ENCODE measurements at regions not wholly inside any gene's neighbourhood (a gene's known extent, or its start where the extent isn't known, plus 50 kb on each side); places are given as distances from the start of the nearest gene placed in this dataset.

DNA sequence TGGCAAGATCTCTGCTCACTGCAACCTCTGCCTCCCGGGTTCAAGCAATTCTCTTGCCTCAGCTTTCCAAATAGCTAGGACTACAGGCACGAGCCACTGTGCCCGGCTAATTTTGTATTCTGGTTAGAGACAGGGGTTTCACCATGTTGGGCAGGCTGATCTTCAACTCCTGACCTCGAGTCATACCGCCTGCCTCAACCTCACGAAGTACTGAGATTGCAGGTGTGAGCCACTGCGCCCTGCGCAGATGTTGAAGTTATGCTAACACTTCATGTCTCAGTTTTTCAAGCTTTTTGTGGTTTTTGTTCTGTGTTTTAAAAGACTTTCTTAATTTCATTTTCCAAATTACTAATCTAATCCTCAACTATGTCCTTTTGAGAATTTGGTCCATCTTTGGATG lies 154.4 kb upstream of the TLL1 start:
- DNase-seq (ENCODE audit: low read depth), result no peak

DNA sequence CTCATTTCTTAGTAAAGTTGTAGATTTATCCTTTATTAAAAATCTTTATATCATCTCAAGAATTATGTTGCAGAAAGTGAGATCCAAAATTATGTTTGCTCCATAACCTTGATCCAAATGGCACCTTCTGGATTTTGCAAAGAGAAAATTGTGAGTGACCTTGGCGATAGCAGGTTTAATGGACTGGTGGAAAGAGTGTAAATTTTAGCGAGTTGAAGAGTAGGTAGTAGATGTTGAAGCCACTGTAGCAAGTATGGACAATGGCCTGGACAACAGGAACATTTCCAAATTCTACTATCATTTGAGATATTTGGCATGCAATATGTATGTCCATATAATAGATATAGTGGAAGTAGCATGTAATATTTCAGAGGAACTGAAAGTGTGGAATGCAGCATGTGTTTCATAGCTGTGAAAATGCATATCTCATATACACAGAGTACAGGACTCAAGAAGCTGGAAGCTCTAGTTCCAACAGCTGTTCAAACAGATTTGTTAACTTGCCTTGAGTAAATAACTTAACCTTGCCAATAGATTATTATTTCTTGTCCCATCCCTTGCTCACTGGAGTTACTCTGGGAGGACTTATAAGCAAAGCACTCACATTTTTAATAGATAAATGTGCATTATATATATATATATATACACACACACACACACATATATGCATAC lies 152.5 kb upstream of the TLL1 start:
- no peak for DNase-seq (ENCODE audit: low read depth)

DNA sequence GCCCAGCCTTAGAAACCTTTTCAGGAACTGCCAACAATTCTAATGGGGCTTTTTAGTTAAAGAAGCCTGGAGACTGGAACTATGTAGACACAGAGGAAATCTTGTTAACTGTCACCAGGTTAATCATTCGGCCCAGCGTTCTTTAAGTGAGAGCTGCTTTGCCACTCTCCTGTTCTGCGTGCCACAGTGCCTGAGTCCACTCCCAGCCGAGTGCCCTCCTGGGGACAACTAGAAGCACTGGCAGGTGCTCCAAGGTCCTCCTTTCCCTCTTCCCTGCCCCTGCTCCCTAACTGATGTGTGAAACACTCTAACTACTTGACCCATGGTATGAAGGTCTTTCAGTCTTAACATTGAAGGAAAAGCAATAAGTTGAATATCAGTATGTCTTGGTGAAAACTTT lies 151.2 kb upstream of the TLL1 start:
- no peak for DNase-seq (ENCODE audit: low read depth)

DNA sequence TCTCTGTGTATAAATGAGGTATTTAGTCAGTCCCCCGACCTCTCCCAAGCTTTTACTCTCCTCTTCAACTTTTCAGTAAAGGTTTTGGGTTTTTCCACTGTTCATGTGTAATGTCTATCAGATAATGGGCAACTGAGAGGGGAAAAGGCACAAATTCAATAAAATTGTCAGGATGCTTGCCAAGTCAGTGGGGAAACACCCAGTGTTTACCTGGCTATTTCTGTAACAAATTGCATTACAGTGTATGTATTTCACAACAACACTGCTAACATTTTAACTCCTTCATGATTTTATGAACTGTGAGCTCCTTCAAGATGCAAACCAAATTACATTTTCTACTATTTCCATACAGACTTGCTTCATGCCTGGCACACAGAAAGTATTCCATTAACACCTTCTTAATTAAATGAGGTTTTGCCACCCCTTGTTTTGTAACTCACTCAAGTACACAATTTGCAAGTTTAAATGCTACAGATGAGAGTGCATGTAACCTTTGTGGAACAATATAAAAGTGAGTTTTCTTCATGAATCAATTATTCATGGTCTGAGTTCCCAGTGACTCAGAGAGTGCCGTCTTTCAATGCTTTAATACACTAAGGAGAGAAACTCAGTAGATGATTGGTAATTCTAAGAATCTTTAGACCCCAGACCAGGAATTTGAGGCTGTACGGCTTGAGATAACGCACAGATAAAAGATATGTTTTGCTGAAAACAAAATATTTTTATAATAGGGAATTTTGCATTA lies 149.8 kb upstream of the TLL1 start:
- DNase-seq (ENCODE audit: low read depth), result no peak

DNA sequence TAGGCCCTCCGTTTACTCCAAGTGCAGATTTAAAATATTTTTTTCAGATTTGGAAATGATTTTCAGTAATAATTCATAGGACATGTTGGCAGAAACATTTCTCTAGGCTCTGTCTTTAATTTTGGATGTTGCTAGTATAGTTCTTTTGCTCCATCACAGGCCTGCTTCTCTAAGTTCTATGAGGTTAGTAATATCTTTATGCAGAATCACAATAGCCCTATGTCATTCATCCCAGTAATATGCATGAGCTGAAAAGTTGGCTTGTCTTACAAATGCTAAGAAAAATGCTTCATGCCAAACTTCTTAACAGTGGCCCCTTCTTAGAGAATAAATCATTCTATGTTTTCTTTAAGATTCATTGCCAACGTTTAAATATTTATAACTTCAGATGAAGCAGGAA lies 148.3 kb upstream of the TLL1 start:
- DNase-seq (ENCODE audit: low read depth), result no peak

DNA sequence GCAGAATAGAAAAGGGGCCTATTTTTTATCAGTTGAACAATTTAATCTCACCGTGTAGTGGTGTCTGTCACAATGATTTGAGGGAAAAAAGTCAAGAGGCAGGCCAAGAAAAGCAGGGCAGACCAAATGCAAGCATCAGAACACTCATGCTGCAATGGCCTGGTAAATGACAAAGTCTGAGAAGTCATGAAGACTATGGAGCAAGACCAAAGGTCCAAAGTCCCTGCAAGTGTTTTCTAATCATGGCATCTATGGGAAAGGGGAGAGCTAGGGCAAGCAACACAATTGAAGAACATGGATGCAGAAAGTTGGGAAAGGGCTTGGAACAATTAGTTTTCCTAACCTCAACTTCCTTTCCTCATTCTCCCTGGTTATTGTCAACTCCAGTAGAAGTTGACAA lies 147.7 kb upstream of the TLL1 start:
- DNase-seq (ENCODE audit: low read depth), result no peak

DNA sequence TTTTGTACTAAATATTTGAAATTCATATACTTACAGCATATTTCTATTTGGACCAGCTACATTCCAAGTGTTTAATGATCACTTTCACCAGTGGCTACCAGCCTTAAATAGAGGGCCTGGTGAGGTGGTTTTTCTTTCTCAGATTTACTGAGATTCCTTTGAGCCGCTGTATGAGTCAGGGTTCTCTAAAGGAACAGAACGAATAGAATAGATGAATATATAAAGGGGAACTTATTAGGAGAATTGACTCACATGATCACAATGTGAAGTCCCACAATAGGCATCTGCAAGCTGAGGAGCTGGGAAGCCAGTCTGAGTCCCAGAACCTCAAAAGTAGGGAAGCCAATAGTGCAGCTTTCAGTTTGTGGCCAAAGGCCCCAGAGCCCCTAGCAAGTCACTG lies 146.2 kb upstream of the TLL1 start:
- DNase-seq (ENCODE audit: low read depth), result peak; percentile 61

DNA sequence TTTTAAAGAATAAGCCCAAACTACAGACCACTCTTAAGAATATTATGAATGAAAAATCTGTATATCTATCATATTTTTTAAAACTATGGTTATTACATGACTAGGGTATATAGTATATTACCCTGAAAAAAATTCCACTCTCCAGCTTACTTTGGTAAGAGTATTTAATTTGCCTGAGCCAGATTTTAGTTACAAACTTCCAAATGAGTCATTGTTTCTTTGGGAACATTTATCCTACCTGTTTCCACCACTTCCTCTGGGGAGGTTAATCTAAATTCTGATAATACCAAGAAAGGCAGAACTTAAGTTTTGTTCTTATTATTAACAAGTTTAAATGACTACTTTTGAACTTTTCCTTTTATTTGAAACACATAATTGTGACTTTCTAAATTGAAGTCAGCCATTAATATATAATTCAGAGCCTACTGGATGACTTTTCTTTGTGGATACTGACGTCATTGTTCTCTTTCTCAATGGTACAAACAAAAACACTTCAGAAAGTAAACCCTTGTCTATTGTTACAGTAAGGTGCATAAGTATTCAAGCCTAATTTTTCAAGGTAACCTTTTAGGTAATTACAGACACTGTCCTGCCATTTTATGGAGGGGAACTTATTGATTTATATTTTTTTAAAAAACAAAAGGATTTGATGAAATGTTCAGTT lies 135.6 kb upstream of the TLL1 start:
- no peak for DNase-seq (ENCODE audit: low read depth)

DNA sequence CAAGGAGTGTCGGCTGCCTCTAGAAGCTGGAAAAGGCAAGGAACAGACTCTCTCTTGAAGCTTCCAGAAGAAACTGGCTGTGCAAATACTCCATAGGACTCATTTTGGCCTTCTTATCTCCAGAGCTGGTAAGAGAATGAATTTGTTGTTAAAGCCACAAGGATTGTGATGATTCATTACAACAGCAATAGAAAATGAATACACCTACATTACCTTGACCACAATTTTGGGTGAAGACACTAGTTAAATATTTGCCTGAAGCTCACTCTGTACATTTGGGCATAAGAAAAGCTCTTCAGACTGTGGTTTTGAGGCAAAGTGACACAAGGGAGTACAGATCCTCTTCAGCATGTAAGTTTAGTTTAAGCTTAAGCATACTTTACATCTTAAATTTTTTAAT lies 134.5 kb upstream of the TLL1 start:
- peak; percentile 16 for DNase-seq (ENCODE audit: low read depth)

DNA sequence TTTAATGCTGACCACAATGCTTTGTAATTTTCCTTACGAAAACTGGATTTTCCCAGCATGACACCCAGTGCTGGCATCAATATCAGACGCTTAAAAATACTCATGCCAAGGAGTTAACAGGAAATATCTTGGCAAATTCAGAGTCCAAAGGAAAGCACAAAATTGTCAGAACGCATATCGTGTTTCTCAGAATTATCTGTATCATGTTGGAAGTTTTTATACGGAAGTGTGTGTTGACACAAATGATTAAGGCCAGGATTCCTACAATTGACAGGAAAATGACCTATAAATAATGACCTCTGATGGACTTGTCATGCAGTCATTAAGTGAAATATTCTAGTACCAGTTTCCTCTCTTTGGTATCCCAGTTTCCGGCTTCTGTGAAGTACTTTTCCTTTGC lies 132.1 kb upstream of the TLL1 start:
- DNase-seq (ENCODE audit: low read depth), result no peak

DNA sequence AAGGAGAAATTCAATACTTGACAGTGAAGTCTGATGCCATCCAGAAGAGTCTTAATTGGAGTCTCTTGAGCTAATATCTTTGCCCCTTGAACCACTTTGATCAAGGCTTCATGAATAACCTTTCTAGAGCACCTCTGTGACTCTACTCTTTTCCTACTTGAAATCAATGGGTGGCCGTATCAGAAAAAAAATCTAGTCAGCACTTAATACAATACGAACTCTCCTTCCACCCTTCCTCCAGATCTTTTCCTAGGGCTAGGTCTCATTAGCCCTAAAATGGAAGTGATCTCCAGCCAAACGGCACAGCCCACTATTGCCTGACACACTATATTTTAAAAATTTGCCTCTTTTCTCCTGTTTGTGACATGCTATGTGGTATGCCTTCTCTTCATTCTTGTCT lies 129.6 kb upstream of the TLL1 start:
- DNase-seq (ENCODE audit: low read depth), result no peak

DNA sequence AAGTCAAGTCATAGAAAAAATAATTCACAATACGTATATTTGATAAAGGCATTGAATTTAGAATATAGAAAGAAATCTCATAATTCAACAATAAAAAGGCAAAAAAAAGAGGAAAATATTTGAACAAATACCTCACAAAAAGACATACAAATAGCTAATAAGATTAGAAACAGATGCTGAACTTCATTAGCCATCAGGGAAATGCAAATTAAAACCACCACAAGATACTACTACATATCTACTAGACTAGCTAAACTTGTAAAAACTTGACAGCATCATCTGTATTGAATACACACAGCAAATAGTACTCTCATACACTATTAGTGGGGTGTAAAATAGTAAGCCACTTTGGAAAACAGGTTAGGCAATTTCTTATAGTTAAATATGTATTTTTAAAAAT lies 128.7 kb upstream of the TLL1 start:
- no peak for DNase-seq (ENCODE audit: low read depth)

DNA sequence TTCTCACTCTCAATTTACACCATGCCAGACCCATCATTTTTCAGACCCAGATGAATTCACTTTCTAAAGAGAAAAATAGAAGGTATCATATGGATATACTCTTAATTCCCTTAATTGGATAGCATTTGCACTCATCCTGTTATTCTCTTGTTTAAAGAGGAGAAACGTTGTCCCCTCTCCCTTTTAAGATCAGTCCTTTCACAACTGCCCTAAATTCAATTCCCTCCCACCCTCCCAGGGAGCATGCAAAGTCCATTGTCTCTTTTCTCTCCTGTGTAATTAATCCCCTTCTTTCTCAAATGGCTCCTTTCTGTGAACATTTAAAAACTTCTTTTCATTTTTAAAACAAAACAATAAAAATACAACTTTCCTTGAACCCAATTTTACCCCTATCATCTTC lies 124.7 kb upstream of the TLL1 start:
- no peak for DNase-seq (ENCODE audit: low read depth)

DNA sequence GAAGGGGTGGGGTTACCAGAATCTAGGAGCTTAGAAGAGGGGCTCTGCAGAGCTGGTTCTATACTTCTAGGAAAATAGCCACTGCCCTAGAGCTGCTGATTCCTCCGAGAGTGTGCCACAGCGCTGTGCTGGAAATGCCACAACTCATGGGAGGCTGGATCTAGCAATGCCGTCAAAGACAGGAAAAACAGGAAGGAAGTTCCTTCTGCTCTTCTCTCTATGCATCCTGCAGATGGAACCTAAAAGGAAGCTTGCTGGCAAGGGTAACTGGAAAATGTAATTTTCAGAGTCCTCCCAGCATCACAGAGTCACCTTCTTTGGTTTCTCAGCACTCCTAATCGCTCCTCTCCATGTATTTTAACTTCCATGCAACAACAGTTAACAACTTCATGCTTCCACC lies 121.2 kb upstream of the TLL1 start:
- DNase-seq (ENCODE audit: low read depth), result no peak

DNA sequence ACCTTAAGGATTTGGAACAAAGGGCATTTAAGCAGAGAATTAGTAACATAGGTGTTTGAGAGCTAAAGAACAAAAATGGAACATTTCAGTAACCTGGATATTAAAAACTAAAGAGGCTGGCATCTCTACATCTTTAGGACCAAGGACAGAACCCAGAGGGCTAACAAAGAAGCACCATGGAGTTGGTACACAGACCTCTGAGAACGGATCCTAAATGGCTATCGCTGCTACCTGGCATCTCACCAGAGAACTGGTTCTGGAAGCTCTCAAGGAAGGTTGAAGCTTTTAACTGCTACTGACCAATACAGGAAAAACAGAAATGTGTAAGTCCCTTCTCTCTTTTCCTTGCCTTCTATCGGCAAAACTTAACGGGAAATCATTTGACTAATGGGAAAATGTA lies 118.4 kb upstream of the TLL1 start:
- no peak for DNase-seq (ENCODE audit: low read depth)

DNA sequence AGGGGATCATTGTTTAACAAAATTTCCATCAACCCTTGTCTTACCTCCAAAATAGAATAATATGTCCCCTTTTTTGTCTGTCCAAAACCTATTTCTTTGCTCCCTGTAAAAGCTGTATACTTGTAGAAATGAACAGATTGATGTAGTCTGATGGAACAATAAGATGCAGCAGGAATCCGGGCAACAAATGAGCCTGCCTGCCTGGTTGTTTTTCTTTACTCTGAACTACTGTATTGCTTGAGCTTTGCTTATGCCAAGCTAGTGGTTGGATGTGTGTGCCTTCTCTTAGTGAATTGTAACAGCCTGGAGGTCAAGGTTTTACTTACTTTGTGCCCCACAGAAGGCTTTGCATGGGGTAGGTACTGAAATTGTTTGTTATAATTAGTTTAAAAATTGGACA lies 116.2 kb upstream of the TLL1 start:
- DNase-seq (ENCODE audit: low read depth), result no peak

DNA sequence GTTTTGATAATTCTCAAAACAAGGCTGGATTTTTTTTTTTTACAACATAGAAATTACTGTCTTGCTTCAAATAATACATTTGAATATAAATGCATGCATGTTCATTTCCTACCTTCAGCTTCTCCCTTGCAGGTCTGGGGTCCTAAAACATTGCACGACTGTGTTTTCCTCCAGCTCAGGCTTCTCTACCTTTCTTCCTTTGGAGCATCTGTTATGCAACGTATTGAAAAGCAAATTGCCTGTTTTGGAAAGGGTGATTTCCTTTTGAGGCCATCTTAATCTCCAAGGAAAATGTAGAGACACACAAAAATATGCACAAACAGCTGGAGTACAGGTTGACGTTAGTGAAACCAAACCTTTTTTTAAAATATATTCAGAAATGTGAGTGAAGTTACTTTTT lies 115.6 kb upstream of the TLL1 start:
- no peak for DNase-seq (ENCODE audit: low read depth)

DNA sequence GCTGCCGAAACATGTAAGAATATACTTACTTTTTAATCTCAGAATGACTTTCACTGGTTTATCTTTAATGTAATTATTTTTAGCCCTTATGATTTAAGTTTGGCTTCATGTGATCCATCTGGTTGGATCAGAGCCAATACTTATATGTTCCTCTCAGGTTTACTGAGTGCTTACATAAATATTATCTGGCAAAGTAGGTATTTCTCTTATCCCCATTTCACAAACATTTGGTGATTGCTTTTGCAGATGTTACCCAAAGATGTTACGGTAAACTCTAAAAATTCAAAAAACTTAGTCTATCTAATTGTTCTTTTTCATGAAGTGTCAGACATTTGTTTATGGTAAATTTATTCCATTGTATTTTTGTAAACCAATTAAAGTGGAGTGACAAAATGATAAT lies 115.0 kb upstream of the TLL1 start:
- DNase-seq (ENCODE audit: low read depth), result no peak

DNA sequence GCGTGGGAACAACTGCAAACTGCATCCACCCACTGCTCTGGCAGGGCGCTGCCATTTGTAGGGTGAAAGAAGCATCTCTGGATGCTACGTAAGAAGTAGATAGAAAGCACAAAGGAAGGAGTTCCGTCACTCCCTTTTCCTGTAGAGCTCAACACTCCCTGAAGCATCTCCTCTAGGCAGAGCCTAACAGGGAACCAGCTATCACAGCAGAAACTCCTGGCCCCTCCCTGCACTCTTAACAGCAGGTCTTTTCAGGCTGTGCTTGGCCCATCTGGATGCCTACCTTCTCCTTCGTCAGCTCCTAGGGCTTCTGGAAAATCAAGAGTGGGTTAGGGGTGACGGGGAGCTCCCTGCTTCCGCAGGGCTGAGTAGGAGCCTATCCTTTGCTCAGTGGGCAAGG lies 112.9 kb upstream of the TLL1 start:
- DNase-seq (ENCODE audit: low read depth), result no peak

DNA sequence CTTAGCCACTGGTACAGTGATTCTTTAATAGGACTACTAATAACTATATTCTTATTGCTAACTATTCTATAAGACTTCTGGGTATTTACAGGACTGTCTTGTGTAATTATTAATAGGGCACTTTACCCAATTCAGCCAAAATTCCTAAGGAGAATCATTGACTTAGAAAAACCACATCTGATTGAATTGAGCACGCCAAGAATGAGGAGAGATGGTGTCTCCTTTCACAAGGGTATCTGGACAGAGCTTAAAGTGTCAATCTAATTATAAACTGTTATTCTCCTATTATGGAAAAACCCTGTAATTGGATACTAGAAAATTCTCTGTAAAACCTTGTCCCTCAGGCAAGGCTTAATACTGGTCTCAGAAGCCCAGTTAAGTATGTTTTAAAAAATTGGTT lies 111.1 kb upstream of the TLL1 start:
- DNase-seq (ENCODE audit: low read depth), result no peak

DNA sequence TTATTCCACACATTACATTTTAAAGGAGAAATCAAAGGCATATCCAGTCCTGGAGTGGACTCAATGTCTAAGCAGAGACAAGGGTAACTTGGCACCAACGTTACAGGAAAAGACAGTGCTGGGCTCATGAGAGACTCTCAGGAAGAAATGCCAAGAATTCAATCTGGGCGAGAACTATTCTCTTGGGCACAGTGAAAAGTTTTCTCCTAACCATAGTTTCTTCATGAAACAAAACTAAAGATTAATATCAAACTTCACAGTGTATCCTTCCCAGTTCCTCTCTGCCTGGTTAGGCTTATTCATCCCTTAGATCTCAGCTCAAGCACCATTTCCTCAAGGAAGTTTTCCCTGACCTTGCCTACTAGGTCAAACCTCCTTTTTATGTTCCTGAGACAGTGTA lies 109.4 kb upstream of the TLL1 start:
- DNase-seq (ENCODE audit: low read depth), result no peak

DNA sequence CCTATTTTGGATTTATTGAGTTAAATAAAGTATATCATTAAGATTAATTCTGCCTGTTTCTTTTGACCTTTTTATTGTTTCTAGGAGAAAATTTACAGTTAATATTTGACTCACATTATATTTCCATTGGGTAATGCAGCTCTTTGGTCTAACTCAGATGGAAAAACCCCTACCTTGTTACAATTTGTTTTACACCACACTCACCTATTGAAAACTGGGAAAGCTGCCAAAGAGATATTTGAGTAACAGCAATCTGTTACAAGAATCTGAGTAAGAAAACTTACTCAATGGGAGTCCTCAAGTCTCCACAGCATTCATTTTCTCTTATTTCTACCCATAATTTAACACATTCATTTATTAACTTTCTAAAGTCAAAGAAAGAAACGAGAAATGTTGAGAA lies 108.0 kb upstream of the TLL1 start:
- no peak for DNase-seq (ENCODE audit: low read depth)

DNA sequence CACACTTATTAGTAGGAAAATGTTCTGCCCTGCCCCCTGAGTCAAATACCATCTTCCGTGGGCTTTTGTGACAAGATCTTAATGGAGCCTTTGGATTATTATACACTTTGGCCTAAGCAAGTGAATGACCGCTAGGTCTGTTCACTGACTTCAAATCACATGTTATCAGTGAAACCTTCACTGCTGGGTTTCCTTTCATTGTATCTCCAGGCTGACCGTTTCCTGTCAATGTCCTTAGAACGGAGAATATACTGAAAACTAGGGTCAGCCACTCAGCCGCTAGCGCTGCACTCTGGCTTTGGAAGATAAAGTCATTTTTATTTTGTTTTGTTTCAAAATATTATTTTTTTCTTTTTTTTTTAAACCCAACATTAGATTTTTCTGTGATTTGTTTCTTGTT lies 107.0 kb upstream of the TLL1 start:
- DNase-seq (ENCODE audit: low read depth), result no peak

Data from HT1080 (cell line).